PC-3 (cell line): ENCODE measurements at regions not wholly inside any gene's neighbourhood (a gene's known extent, or its start where the extent isn't known, plus 50 kb on each side); places are given as distances from the start of the nearest gene placed in this dataset.

Experiments used
- ATAC-seq: fragments of 200-7000 bp; cut with Tn5 transposase; 2 replicates; pipeline ENCODE4 v1.9.1; 2020; ENCODE audit warnings: mild to moderate bottlenecking, moderate library complexity
- BruUV-seq: library from RNA; stranded (reverse); fragments of 400-500 nt; replicated peaks from 2 replicates; lab custom pipeline; 2021; lab: Mats Ljungman, UMichigan
- CTCF ChIA-PET: fragments of 300-600 bp; sonication (Branson Sonifier 250); formaldehyde crosslinking; loops from one replicate; lab custom pipeline; 2022; ENCODE audit warnings: antibody characterized with exemption; lab: Charles Lee
- POLR2A ChIA-PET: fragments of 300-600 bp; sonication (Branson Sonifier 250); formaldehyde crosslinking; loops from one replicate; lab custom pipeline; 2022; ENCODE audit warnings: antibody characterized with exemption; ENCODE audit not compliant: unreplicated experiment; lab: Charles Lee
- DNase-seq: peaks from one replicate; pipeline ENCODE4 v3.0.0-alpha.2; 2015
- H2AFZ ChIP-seq: fragments of 300-600 bp; sonication (generic); 2 replicates; pipeline ENCODE4 v1.6.0; 2016; ENCODE audit warnings: antibody characterized with exemption, low read length
- H3F3A ChIP-seq: fragments of 300-600 bp; sonication (generic); one replicate; pipeline ENCODE4 v1.6.0; 2017; ENCODE audit warnings: antibody characterized with exemption, low read length, control low read depth, mild to moderate bottlenecking; ENCODE audit not compliant: unreplicated experiment
- H3K27ac ChIP-seq: fragments of 300-600 bp; sonication (generic); 2 replicates; pipeline ENCODE4 v1.5.1; 2016; ENCODE audit warnings: mild to moderate bottlenecking, low read length
- H3K27me3 ChIP-seq: fragments of 300-600 bp; sonication (generic); 2 replicates; pipeline ENCODE4 v1.6.1; 2016; ENCODE audit warnings: low read length, mixed read lengths
- H3K36me3 ChIP-seq: fragments of 300-600 bp; sonication (generic); 2 replicates; pipeline ENCODE4 v1.6.1; 2016; ENCODE audit warnings: low read depth, mixed run types, low read length, mixed read lengths
- H3K4me1 ChIP-seq: fragments of 300-600 bp; sonication (generic); 2 replicates; pipeline ENCODE4 v1.5.1; 2016; ENCODE audit warnings: low read length; ENCODE audit not compliant: insufficient read depth
- H3K4me2 ChIP-seq: fragments of 300-600 bp; sonication (generic); 2 replicates; pipeline ENCODE4 v1.6.0; 2016; ENCODE audit warnings: low read length
- H3K4me3 ChIP-seq: fragments of 300-600 bp; sonication (generic); 2 replicates; pipeline ENCODE4 v1.5.1; 2016; ENCODE audit warnings: mild to moderate bottlenecking, low read length, mixed read lengths
- H3K79me2 ChIP-seq: fragments of 300-600 bp; sonication (generic); 2 replicates; pipeline ENCODE4 v1.6.1; 2017; ENCODE audit warnings: low read length, mixed read lengths
- H3K9ac ChIP-seq: fragments of 300-600 bp; sonication (generic); 2 replicates; pipeline ENCODE4 v1.6.0; 2016; ENCODE audit warnings: mild to moderate bottlenecking, low read length
- H3K9me2 ChIP-seq: fragments of 300-600 bp; sonication (generic); replicated peaks from 2 replicates; pipeline ENCODE4 v1.6.1; 2016; ENCODE audit warnings: mixed run types, low read length, mixed read lengths
- H3K9me3 ChIP-seq: fragments of 300-600 bp; sonication (generic); 2 replicates; pipeline ENCODE4 v1.6.1; 2016; ENCODE audit warnings: low read length, mixed read lengths
- H4K20me1 ChIP-seq: fragments of 300-600 bp; sonication (generic); 2 replicates; pipeline ENCODE4 v1.6.1; 2016; ENCODE audit warnings: low read length, mixed read lengths
- EZH2 ChIP-seq: fragments of 300-600 bp; sonication (generic); IDR thresholded peaks from one replicate; pipeline ENCODE4 v1.6.1; 2017; ENCODE audit warnings: antibody characterized with exemption, mild to moderate bottlenecking, low read length; ENCODE audit not compliant: unreplicated experiment
- EZH2phosphoT487 ChIP-seq: fragments of 300-600 bp; sonication (generic); IDR thresholded peaks from 2 replicates; pipeline ENCODE4 v1.6.1; 2018; ENCODE audit warnings: mild to moderate bottlenecking, antibody characterized with exemption, low read length, borderline replicate concordance
- intact Hi-C: fragments of 100-400 bp; cut with micrococcal nuclease; formaldehyde crosslinking; loops from 2 replicates; pipeline ENCODE4 v1.9.0; 2023
- TF ChIP-seq, protein P1 (sequence below): fragments of 300-600 bp; sonication (generic); conservative IDR thresholded peaks from 2 replicates; pipeline ENCODE4 v1.5.1; 2017; ENCODE audit warnings: antibody characterized with exemption, low read depth, mild to moderate bottlenecking, low read length

DNA sequence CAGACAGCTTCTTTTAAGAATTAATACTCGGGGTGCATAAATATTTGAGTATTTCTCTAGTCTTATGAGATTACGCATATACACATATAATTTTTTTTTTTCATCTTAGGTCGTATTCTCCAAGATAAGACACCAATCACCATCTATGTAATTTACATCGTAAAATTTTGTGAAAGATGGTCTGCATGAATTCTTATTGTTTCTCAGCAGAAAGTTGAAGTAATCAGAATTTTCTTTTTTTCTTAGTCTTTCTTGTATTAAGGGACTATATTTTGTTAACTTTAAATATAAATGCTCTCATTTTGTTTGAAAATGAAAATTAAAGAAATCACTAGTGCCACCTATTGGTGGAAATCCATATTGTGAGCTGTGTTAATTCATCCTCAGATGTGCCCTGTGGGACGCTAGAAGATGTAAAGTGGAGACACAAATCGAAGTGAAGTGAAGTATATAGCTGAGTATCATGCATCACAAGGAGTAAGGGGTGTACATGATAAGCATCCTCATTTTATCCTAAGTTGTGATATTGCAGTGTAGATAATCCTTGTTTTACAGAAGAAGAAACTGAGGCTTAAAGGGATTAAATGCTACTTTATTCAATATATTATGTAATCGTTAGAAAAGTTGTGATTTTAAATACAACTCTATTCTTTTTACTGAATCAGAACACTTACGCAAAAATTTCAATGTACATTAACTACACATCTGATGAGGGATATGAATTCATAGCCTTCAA, 2084.3 kb downstream of the LRRC4C start:
- BruUV-seq, result no TSS peak
- intact Hi-C loops, result loop anchor here (5.0 to 10.0 kb wide), 2 partner anchors 1718 to 1930 kb away; no protein-coding TSS in a partner anchor

GRCh38 chr11:39367534-39367933, 2091.9 kb downstream of the LRRC4C start:
- intact Hi-C loops, result loop anchor here (5.0 to 10.0 kb wide), 3 partner anchors 143 to 1423 kb away; no protein-coding TSS in a partner anchor
- H3K27ac ChIP-seq, result no peak overlapping the region
- H3K79me2 ChIP-seq, result no peaks in the 10 kb centered on the region
- DNase-seq (no peak), ATAC-seq (no peak)
- H3K27me3 ChIP-seq, result no peaks in the 10 kb centered on the region
- no TSS peak for BruUV-seq
- POLR2A ChIA-PET, result no interaction called here
- no peak overlapping the region for H3K4me3 ChIP-seq
- no peak overlapping the region for H3K9ac ChIP-seq
- H3K4me2 ChIP-seq, result no peak overlapping the region
- no peaks in the 10 kb centered on the region for H3K36me3 ChIP-seq
- CTCF ChIA-PET, result no interaction called here
- no peaks in the 10 kb centered on the region for H3K9me2 ChIP-seq
- no peaks in the 10 kb centered on the region for H3F3A ChIP-seq
- H3K9me3 ChIP-seq, result no peaks in the 10 kb centered on the region
- no peaks in the 10 kb centered on the region for H3K4me1 ChIP-seq
- no peak overlapping the region for H2AFZ ChIP-seq
- TF ChIP-seq EZH2phosphoT487, result no peak
- TF ChIP-seq, protein P1, sequence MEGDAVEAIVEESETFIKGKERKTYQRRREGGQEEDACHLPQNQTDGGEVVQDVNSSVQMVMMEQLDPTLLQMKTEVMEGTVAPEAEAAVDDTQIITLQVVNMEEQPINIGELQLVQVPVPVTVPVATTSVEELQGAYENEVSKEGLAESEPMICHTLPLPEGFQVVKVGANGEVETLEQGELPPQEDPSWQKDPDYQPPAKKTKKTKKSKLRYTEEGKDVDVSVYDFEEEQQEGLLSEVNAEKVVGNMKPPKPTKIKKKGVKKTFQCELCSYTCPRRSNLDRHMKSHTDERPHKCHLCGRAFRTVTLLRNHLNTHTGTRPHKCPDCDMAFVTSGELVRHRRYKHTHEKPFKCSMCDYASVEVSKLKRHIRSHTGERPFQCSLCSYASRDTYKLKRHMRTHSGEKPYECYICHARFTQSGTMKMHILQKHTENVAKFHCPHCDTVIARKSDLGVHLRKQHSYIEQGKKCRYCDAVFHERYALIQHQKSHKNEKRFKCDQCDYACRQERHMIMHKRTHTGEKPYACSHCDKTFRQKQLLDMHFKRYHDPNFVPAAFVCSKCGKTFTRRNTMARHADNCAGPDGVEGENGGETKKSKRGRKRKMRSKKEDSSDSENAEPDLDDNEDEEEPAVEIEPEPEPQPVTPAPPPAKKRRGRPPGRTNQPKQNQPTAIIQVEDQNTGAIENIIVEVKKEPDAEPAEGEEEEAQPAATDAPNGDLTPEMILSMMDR, result no peak
- no peak for TF ChIP-seq EZH2
- no peaks in the 10 kb centered on the region for H4K20me1 ChIP-seq

More for the DNA sequence above, 2084.3 kb downstream of the LRRC4C start:
- no peaks in the 10 kb centered on the region for H3K36me3 ChIP-seq
- ATAC-seq (peak; percentile 43), DNase-seq (peak; percentile 67)
- H3K27me3 ChIP-seq, result no peaks in the 10 kb centered on the region
- no peak overlapping the region for H3K9ac ChIP-seq
- H3K4me1 ChIP-seq, result no peaks in the 10 kb centered on the region
- peak overlapping the region; percentile 11; the same call in 1 of the 2 replicates for H3K4me2 ChIP-seq
- H4K20me1 ChIP-seq, result no peaks in the 10 kb centered on the region
- H3K4me3 ChIP-seq, result no peak overlapping the region
- TF ChIP-seq EZH2phosphoT487 (no peak), EZH2 (no peak)
- TF ChIP-seq, protein P1, result peak; percentile 73
- no peaks in the 10 kb centered on the region for H3K9me2 ChIP-seq
- H3K27ac ChIP-seq, result no peak overlapping the region
- H3K79me2 ChIP-seq, result no peaks in the 10 kb centered on the region
- no peaks in the 10 kb centered on the region for H3F3A ChIP-seq
- H2AFZ ChIP-seq, result peak overlapping the region; percentile 9; the same call in 1 of the 2 replicates
- CTCF ChIA-PET, result interaction anchor here (0.5 to 0.7 kb wide), 3 partner anchors 528 to 1315 kb away, joined by 3 to 6 read pairs (median 4); no protein-coding TSS in a partner anchor
- POLR2A ChIA-PET, result no interaction called here
- H3K9me3 ChIP-seq, result no peaks in the 10 kb centered on the region
